ENCODE measurements at regions not wholly inside any gene's neighbourhood (a gene's known extent, or its start where the extent isn't known, plus 50 kb on each side); places are given as distances from the start of the nearest gene placed in this dataset.

DNA sequence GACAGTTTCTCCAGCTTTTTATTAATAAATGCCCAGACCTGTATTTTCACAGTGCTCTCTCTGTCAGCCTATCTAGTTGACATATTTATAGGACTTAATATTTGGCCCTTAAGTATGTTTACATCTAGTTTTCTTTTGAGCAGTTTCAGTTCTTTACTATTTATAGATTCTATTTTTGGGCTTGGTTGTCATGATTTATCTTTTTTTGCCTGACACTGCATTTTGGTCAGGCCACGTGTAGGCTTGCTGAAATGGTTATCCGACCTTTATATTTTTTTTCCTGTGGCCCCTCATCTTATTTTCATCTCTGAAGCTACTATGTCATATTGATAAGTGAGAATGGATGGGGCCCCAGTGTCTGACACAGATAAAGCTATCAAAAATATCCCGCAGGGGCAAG lies 515.4 kb upstream of the FZD8 start:
- no peaks in the 10 kb centered on the region for H3K4me1 Mint-ChIP-seq
- H4K20me1 ChIP-seq (ENCODE audit: insufficient read depth, low read length), result no peaks in the 10 kb centered on the region
- H3K36me3 Mint-ChIP-seq, result no peaks in the 10 kb centered on the region
- H3K27me3 ChIP-seq (ENCODE audit: control insufficient read depth in 2 of 2, insufficient read depth in 2 of 2, low read length in 2 of 2), result no peaks in the 10 kb centered on the region
- no peak for DNase-seq
- TF ChIP-seq, protein P1, sequence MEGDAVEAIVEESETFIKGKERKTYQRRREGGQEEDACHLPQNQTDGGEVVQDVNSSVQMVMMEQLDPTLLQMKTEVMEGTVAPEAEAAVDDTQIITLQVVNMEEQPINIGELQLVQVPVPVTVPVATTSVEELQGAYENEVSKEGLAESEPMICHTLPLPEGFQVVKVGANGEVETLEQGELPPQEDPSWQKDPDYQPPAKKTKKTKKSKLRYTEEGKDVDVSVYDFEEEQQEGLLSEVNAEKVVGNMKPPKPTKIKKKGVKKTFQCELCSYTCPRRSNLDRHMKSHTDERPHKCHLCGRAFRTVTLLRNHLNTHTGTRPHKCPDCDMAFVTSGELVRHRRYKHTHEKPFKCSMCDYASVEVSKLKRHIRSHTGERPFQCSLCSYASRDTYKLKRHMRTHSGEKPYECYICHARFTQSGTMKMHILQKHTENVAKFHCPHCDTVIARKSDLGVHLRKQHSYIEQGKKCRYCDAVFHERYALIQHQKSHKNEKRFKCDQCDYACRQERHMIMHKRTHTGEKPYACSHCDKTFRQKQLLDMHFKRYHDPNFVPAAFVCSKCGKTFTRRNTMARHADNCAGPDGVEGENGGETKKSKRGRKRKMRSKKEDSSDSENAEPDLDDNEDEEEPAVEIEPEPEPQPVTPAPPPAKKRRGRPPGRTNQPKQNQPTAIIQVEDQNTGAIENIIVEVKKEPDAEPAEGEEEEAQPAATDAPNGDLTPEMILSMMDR (IDR thresholded peaks at IDR 0.05), result no peak
- H3K4me3 Mint-ChIP-seq, result no peak overlapping the region
- H3K36me3 ChIP-seq (replicated peaks in 1 of 2; ENCODE audit: control insufficient read depth in 1 of 2, insufficient read depth in 2 of 2, low read length in 2 of 2), result no peaks in the 10 kb centered on the region
- no peaks in the 10 kb centered on the region for H3K4me1 ChIP-seq (ENCODE audit: control insufficient read depth in 1 of 2, insufficient read depth in 2 of 2, low read length in 2 of 2)
- intact Hi-C loops (cut with micrococcal nuclease), result no loop called here
- no peak overlapping the region for H3K4me3 ChIP-seq (replicated peaks in 1 of 3; ENCODE audit: low read depth in 2 of 3, low read length in 3 of 3)
- H3K27ac ChIP-seq (ENCODE audit: low read depth in 1 of 2, low read length in 2 of 2), result no peak overlapping the region
- peaks cover 0 to 3% (median 0%) of the 10 kb centered on the region in 7 donors for H3K9me3 Mint-ChIP-seq
- no peaks in the 10 kb centered on the region for H3K79me2 ChIP-seq (ENCODE audit: insufficient read depth, low read length)
- 100% methylated on average over 1 of the region's 3 CpGs for WGBS (ENCODE audit: insufficient coverage)
- no peak overlapping the region for H3K27ac Mint-ChIP-seq
- H3K9me3 ChIP-seq (replicated peaks in 1 of 2; ENCODE audit: control insufficient read depth in 1 of 2, insufficient read depth in 1 of 2, low read length in 2 of 2), result no peaks in the 10 kb centered on the region
- H3K27me3 Mint-ChIP-seq (ENCODE audit: low read depth in 3 of 3), result no peaks in the 10 kb centered on the region
- no peak overlapping the region for H3K4me2 ChIP-seq (replicated peaks; ENCODE audit: extremely low read depth, low read length, poor library complexity, severe bottlenecking)
- no peak overlapping the region for H3K9ac ChIP-seq (ENCODE audit: insufficient read depth, low read length, poor library complexity, severe bottlenecking)
- H2AFZ ChIP-seq (ENCODE audit: insufficient read depth, low read depth, low read length, poor library complexity, severe bottlenecking), result no peak overlapping the region

GRCh38 chr10:36148207-36148606 lies 506.1 kb upstream of the FZD8 start:
- no peak overlapping the region for H3K4me2 ChIP-seq (replicated peaks; ENCODE audit: extremely low read depth, low read length, poor library complexity, severe bottlenecking)
- no peak overlapping the region for H3K4me3 ChIP-seq (replicated peaks in 1 of 3; ENCODE audit: low read depth in 2 of 3, low read length in 3 of 3)
- H3K79me2 ChIP-seq (ENCODE audit: insufficient read depth, low read length), result no peaks in the 10 kb centered on the region
- no peak for DNase-seq
- TF ChIP-seq, protein P1 (IDR thresholded peaks at IDR 0.05), result no peak
- Mint-ChIP-seq H3K27ac (no peak overlapping the region), H3K4me3 (no peak overlapping the region), H3K4me1 (no peaks in the 10 kb centered on the region), H3K36me3 (no peaks in the 10 kb centered on the region), H3K9me3 (peaks cover 0 to 9% (median 5%) of the 10 kb centered on the region in 7 donors), H3K27me3 (ENCODE audit: low read depth in 3 of 3) (peaks cover 0 to 1% (median 0%) of the 10 kb centered on the region in 3 donors)
- no peak overlapping the region for H2AFZ ChIP-seq (ENCODE audit: insufficient read depth, low read depth, low read length, poor library complexity, severe bottlenecking)
- intact Hi-C loops (cut with micrococcal nuclease), result no loop called here
- no peaks in the 10 kb centered on the region for H4K20me1 ChIP-seq (ENCODE audit: insufficient read depth, low read length)
- H3K27ac ChIP-seq (ENCODE audit: low read depth in 1 of 2, low read length in 2 of 2), result no peak overlapping the region
- H3K9me3 ChIP-seq (replicated peaks in 1 of 2; ENCODE audit: control insufficient read depth in 1 of 2, insufficient read depth in 1 of 2, low read length in 2 of 2), result peaks cover 0 to 10% of the 10 kb centered on the region in 2 donors
- no peaks in the 10 kb centered on the region for H3K36me3 ChIP-seq (replicated peaks in 1 of 2; ENCODE audit: control insufficient read depth in 1 of 2, insufficient read depth in 2 of 2, low read length in 2 of 2)
- H3K27me3 ChIP-seq (ENCODE audit: control insufficient read depth in 2 of 2, insufficient read depth in 2 of 2, low read length in 2 of 2), result no peaks in the 10 kb centered on the region
- no peaks in the 10 kb centered on the region for H3K4me1 ChIP-seq (ENCODE audit: control insufficient read depth in 1 of 2, insufficient read depth in 2 of 2, low read length in 2 of 2)
- no peak overlapping the region for H3K9ac ChIP-seq (ENCODE audit: insufficient read depth, low read length, poor library complexity, severe bottlenecking)
- WGBS (ENCODE audit: insufficient coverage), result no CpG with 5 or more reads among the region's 1 CpG
